CD4-positive, CD25-positive, alpha-beta regulatory T cell (primary cell): ENCODE measurements at regions not wholly inside any gene's neighbourhood (a gene's known extent, or its start where the extent isn't known, plus 50 kb on each side); places are given as distances from the start of the nearest gene placed in this dataset.
"Not testable (repeated sequence)": the region's sequence is repeated elsewhere in the genome, so short reads cannot be mapped to it uniquely, and the experiment has no call there.

Experiments used
- ATAC-seq, 2 donors: fragments of 150-1000 bp; cut with Tn5 transposase; one replicate each; pipeline ENCODE4 v1.10.0; 2021; ENCODE audit warnings: low read depth in 2 of 2, moderate number of reproducible peaks in 2 of 2, moderate library complexity in 1 of 2
- DNase-seq, 3 donors: peaks; one replicate each; pipeline versions ENCODE4 v3.0.0 to v3.0.0-alpha.2; 2012 to 2022; ENCODE audit warnings: mixed read lengths in 1 of 3
- H3K27ac ChIP-seq: one replicate; pipeline ENCODE4 v1.7.0; 2013; ENCODE audit warnings: mild to moderate bottlenecking, low read length; ENCODE audit not compliant: insufficient read depth, poor library complexity, severe bottlenecking
- H3K27me3 ChIP-seq: one replicate; pipeline ENCODE4 v1.7.0; 2013; ENCODE audit warnings: low read length; ENCODE audit not compliant: control insufficient read depth, insufficient read depth
- H3K36me3 ChIP-seq: one replicate; pipeline ENCODE4 v1.7.0; 2013; ENCODE audit warnings: mild to moderate bottlenecking, low read length, moderate library complexity; ENCODE audit not compliant: control insufficient read depth, insufficient read depth
- H3K4me1 ChIP-seq: 2 replicates; pipeline ENCODE4 v1.7.0; 2013; ENCODE audit warnings: mild to moderate bottlenecking, low read length; ENCODE audit not compliant: insufficient read depth, control insufficient read depth, poor library complexity, severe bottlenecking
- H3K4me3 ChIP-seq: one replicate; pipeline ENCODE4 v1.7.0; 2013; ENCODE audit warnings: low read depth, mild to moderate bottlenecking, low read length, moderate library complexity
- H3K9me3 ChIP-seq, 2 experiments: 1 replicate in 1 of 2; 2 replicates in 1 of 2; pipeline ENCODE4 v1.7.0; 2013; ENCODE audit warnings: low read length in 2 of 2, mild to moderate bottlenecking in 1 of 2, moderate library complexity in 1 of 2; ENCODE audit not compliant: control insufficient read depth in 2 of 2
- H3K27ac Mint-ChIP-seq, 3 donors: one replicate each; pipeline ENCODE4 v1.8.0; 2020 to 2022; ENCODE audit warnings: mild to moderate bottlenecking in 3 of 3, mixed read lengths in 3 of 3, moderate library complexity in 2 of 3
- H3K27me3 Mint-ChIP-seq: one replicate; pipeline ENCODE4 v1.8.0; 2022; ENCODE audit warnings: mild to moderate bottlenecking, mixed read lengths
- H3K36me3 Mint-ChIP-seq: one replicate; pipeline ENCODE4 v1.8.0; 2020; ENCODE audit warnings: mixed read lengths
- H3K4me1 Mint-ChIP-seq, 4 donors: one replicate each; pipeline ENCODE4 v1.8.0; 2020 to 2022; ENCODE audit warnings: mixed read lengths in 4 of 4, mild to moderate bottlenecking in 1 of 4
- H3K4me3 Mint-ChIP-seq, 4 donors: one replicate each; pipeline ENCODE4 v1.8.0; 2020 to 2022; ENCODE audit warnings: mild to moderate bottlenecking in 4 of 4, mixed read lengths in 4 of 4, moderate library complexity in 3 of 4
- H3K9me3 Mint-ChIP-seq, 7 donors: one replicate each; pipeline ENCODE4 v1.8.0; 2020 to 2022; ENCODE audit warnings: mixed read lengths in 7 of 7, mild to moderate bottlenecking in 3 of 7, moderate library complexity in 2 of 7

- no peaks in the 10 kb centered on the region for H3K9me3 ChIP-seq
- ATAC-seq (no peak), DNase-seq (no peak)
- H3K4me1 ChIP-seq, result no peaks in the 10 kb centered on the region
- Mint-ChIP-seq H3K27ac (no peak overlapping the region), H3K27me3 (no peaks in the 10 kb centered on the region), H3K36me3 (no peaks in the 10 kb centered on the region), H3K9me3 (peaks cover 0 to 5% (median 1%) of the 10 kb centered on the region in 7 donors), H3K4me3 (no peak overlapping the region), H3K4me1 (no peaks in the 10 kb centered on the region)
- no peak overlapping the region for H3K4me3 ChIP-seq
- no peaks in the 10 kb centered on the region for H3K27me3 ChIP-seq
- no peaks in the 10 kb centered on the region for H3K36me3 ChIP-seq
- H3K27ac ChIP-seq, result no peak overlapping the region
Measured at GRCh38 chr9:78694974-78695373, 398.0 kb downstream of the PSAT1 start.

GRCh38 chr9:78695519-78695918, 398.6 kb downstream of the PSAT1 start:
- DNase-seq (no peak), ATAC-seq (no peak)
- Histone ChIP-seq H3K27me3 (no peaks in the 10 kb centered on the region), H3K9me3 (no peaks in the 10 kb centered on the region), H3K27ac (no peak overlapping the region), H3K4me3 (no peak overlapping the region), H3K36me3 (no peaks in the 10 kb centered on the region), H3K4me1 (no peaks in the 10 kb centered on the region)
- peaks cover 0 to 4% (median 1%) of the 10 kb centered on the region in 7 donors for H3K9me3 Mint-ChIP-seq
- H3K36me3 Mint-ChIP-seq, result no peaks in the 10 kb centered on the region
- H3K4me1 Mint-ChIP-seq, result no peaks in the 10 kb centered on the region
- no peak overlapping the region for H3K27ac Mint-ChIP-seq
- H3K27me3 Mint-ChIP-seq, result no peaks in the 10 kb centered on the region
- H3K4me3 Mint-ChIP-seq, result no peak overlapping the region

- Mint-ChIP-seq H3K4me1 (no peaks in the 10 kb centered on the region), H3K4me3 (no peak overlapping the region), H3K36me3 (no peaks in the 10 kb centered on the region), H3K9me3 (peaks cover 0 to 6% (median 1%) of the 10 kb centered on the region in 7 donors), H3K27me3 (no peaks in the 10 kb centered on the region), H3K27ac (no peak overlapping the region)
- no peaks in the 10 kb centered on the region for H3K9me3 ChIP-seq
- no peaks in the 10 kb centered on the region for H3K27me3 ChIP-seq
- no peaks in the 10 kb centered on the region for H3K36me3 ChIP-seq
- H3K4me1 ChIP-seq, result no peaks in the 10 kb centered on the region
- H3K27ac ChIP-seq, result no peak overlapping the region
- ATAC-seq (no peak), DNase-seq (no peak)
- no peak overlapping the region for H3K4me3 ChIP-seq
Measured at GRCh38 chr9:78697618-78698017, 400.7 kb downstream of the PSAT1 start.

GRCh38 chr9:78698371-78698770, 401.4 kb downstream of the PSAT1 start:
- Mint-ChIP-seq H3K27me3 (no peaks in the 10 kb centered on the region), H3K36me3 (no peaks in the 10 kb centered on the region), H3K4me3 (no peak overlapping the region), H3K4me1 (no peaks in the 10 kb centered on the region), H3K27ac (no peak overlapping the region), H3K9me3 (peaks cover 0 to 8% (median 0%) of the 10 kb centered on the region in 7 donors)
- Histone ChIP-seq H3K4me3 (no peak overlapping the region), H3K27ac (no peak overlapping the region), H3K27me3 (no peaks in the 10 kb centered on the region), H3K9me3 (no peaks in the 10 kb centered on the region), H3K36me3 (no peaks in the 10 kb centered on the region), H3K4me1 (no peaks in the 10 kb centered on the region)
- DNase-seq, result no peak
- ATAC-seq, result no peak

- H3K9me3 ChIP-seq, H3K4me3 Mint-ChIP-seq, H3K4me1 Mint-ChIP-seq, H3K27ac ChIP-seq, ATAC-seq, H3K36me3 ChIP-seq, H3K27ac Mint-ChIP-seq, H3K36me3 Mint-ChIP-seq, H3K27me3 Mint-ChIP-seq, H3K4me1 ChIP-seq, H3K27me3 ChIP-seq, H3K9me3 Mint-ChIP-seq, DNase-seq, H3K4me3 ChIP-seq: not testable (repeated sequence)
Measured at GRCh38 chr9:78699217-78699616, 402.3 kb downstream of the PSAT1 start.

GRCh38 chr9:78704153-78704552, 407.2 kb downstream of the PSAT1 start:
- H3K27ac Mint-ChIP-seq, H3K27me3 ChIP-seq, H3K9me3 ChIP-seq, H3K4me1 Mint-ChIP-seq, H3K36me3 Mint-ChIP-seq, DNase-seq, H3K4me1 ChIP-seq, H3K4me3 Mint-ChIP-seq, H3K27me3 Mint-ChIP-seq, ATAC-seq, H3K27ac ChIP-seq, H3K9me3 Mint-ChIP-seq, H3K4me3 ChIP-seq, H3K36me3 ChIP-seq: not testable (repeated sequence)

- no peaks in the 10 kb centered on the region for H3K27me3 Mint-ChIP-seq
- Histone ChIP-seq H3K9me3 (no peaks in the 10 kb centered on the region), H3K27ac (no peak overlapping the region), H3K36me3 (no peaks in the 10 kb centered on the region), H3K4me3 (no peak overlapping the region), H3K4me1 (no peaks in the 10 kb centered on the region), H3K27me3 (no peaks in the 10 kb centered on the region)
- no peak overlapping the region for H3K4me3 Mint-ChIP-seq
- DNase-seq (no peak), ATAC-seq (no peak)
- no peaks in the 10 kb centered on the region for H3K36me3 Mint-ChIP-seq
- H3K27ac Mint-ChIP-seq, result no peak overlapping the region
- no peaks in the 10 kb centered on the region for H3K4me1 Mint-ChIP-seq
- peaks cover 0 to 6% (median 1%) of the 10 kb centered on the region in 7 donors for H3K9me3 Mint-ChIP-seq
Measured at GRCh38 chr9:78707080-78707479, 410.2 kb downstream of the PSAT1 start.

- Histone ChIP-seq H3K27ac (no peak overlapping the region), H3K27me3 (no peaks in the 10 kb centered on the region), H3K9me3 (no peaks in the 10 kb centered on the region), H3K36me3 (no peaks in the 10 kb centered on the region), H3K4me1 (no peaks in the 10 kb centered on the region), H3K4me3 (no peak overlapping the region)
- ATAC-seq (no peak), DNase-seq (no peak)
- Mint-ChIP-seq H3K36me3 (no peaks in the 10 kb centered on the region), H3K9me3 (peaks cover 0 to 6% (median 1%) of the 10 kb centered on the region in 7 donors), H3K27ac (no peak overlapping the region), H3K27me3 (no peaks in the 10 kb centered on the region), H3K4me3 (no peak overlapping the region), H3K4me1 (no peaks in the 10 kb centered on the region)
Measured at GRCh38 chr9:78707481-78707991, 410.6 kb downstream of the PSAT1 start.
